ENCODE measurements at regions not wholly inside any gene's neighbourhood (a gene's known extent, or its start where the extent isn't known, plus 50 kb on each side); places are given as distances from the start of the nearest gene placed in this dataset.
A peak's percentile ranks its signal among the peaks of the same experiment; 100 is the strongest.

GRCh38 chr20:40948465-40949267 is 80.0 kb upstream of the TOP1 start (continued):
- peak; percentile 83; the same call in 1 of the 2 replicates for TF ChIP-seq CREB5 (CRISPR knock-in tag; IDR thresholded peaks at IDR 0.05)
- TF ChIP-seq, protein P1, sequence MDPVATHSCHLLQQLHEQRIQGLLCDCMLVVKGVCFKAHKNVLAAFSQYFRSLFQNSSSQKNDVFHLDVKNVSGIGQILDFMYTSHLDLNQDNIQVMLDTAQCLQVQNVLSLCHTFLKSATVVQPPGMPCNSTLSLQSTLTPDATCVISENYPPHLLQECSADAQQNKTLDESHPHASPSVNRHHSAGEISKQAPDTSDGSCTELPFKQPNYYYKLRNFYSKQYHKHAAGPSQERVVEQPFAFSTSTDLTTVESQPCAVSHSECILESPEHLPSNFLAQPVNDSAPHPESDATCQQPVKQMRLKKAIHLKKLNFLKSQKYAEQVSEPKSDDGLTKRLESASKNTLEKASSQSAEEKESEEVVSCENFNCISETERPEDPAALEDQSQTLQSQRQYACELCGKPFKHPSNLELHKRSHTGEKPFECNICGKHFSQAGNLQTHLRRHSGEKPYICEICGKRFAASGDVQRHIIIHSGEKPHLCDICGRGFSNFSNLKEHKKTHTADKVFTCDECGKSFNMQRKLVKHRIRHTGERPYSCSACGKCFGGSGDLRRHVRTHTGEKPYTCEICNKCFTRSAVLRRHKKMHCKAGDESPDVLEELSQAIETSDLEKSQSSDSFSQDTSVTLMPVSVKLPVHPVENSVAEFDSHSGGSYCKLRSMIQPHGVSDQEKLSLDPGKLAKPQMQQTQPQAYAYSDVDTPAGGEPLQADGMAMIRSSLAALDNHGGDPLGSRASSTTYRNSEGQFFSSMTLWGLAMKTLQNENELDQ (CRISPR knock-in tag; IDR thresholded peaks at IDR 0.05; ENCODE audit: borderline replicate concordance) = no peak
- no peak for TF ChIP-seq ZNF282 (CRISPR knock-in tag; IDR thresholded peaks at IDR 0.05)
- TF ChIP-seq ZNF764 (CRISPR knock-in tag; IDR thresholded peaks at IDR 0.05; ENCODE audit: low read depth) = no peak
- peak; percentile 90 for TF ChIP-seq ID3 (CRISPR knock-in tag; IDR thresholded peaks at IDR 0.05)
- TF ChIP-seq ID3 (tag; IDR thresholded peaks at IDR 0.05) = peak; percentile 98
- no peak for TF ChIP-seq KLF16 (IDR thresholded peaks at IDR 0.05)
- TF ChIP-seq SMARCE1 (IDR thresholded peaks at IDR 0.05) = no peak; the same call in 1 of the 2 replicates
- TF ChIP-seq, protein P2, sequence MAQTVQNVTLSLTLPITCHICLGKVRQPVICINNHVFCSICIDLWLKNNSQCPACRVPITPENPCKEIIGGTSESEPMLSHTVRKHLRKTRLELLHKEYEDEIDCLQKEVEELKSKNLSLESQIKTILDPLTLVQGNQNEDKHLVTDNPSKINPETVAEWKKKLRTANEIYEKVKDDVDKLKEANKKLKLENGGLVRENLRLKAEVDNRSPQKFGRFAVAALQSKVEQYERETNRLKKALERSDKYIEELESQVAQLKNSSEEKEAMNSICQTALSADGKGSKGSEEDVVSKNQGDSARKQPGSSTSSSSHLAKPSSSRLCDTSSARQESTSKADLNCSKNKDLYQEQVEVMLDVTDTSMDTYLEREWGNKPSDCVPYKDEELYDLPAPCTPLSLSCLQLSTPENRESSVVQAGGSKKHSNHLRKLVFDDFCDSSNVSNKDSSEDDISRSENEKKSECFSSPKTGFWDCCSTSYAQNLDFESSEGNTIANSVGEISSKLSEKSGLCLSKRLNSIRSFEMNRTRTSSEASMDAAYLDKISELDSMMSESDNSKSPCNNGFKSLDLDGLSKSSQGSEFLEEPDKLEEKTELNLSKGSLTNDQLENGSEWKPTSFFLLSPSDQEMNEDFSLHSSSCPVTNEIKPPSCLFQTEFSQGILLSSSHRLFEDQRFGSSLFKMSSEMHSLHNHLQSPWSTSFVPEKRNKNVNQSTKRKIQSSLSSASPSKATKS (CRISPR knock-in tag; IDR thresholded peaks at IDR 0.05) = no peak
- TF ChIP-seq SRSF1 (IDR thresholded peaks at IDR 0.05; ENCODE audit: low read depth, low read length) = no peak
- TF ChIP-seq PML (IDR thresholded peaks at IDR 0.05; ENCODE audit: low read length) = no peak
- no peak for TF ChIP-seq CHCHD3 (CRISPR knock-in tag; IDR thresholded peaks at IDR 0.05)
- TF ChIP-seq TBL1XR1 (IDR thresholded peaks at IDR 0.05; ENCODE audit: low read length in 2 of 2) = no peak
- TF ChIP-seq, protein P3, sequence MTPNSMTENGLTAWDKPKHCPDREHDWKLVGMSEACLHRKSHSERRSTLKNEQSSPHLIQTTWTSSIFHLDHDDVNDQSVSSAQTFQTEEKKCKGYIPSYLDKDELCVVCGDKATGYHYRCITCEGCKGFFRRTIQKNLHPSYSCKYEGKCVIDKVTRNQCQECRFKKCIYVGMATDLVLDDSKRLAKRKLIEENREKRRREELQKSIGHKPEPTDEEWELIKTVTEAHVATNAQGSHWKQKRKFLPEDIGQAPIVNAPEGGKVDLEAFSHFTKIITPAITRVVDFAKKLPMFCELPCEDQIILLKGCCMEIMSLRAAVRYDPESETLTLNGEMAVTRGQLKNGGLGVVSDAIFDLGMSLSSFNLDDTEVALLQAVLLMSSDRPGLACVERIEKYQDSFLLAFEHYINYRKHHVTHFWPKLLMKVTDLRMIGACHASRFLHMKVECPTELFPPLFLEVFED (CRISPR knock-in tag; conservative IDR thresholded peaks at IDR 0.05) = peak; percentile 97
- TF ChIP-seq ZNF274 (IDR thresholded peaks at IDR 0.05; ENCODE audit: borderline replicate concordance, low read depth, low read length) = no peak
- TF ChIP-seq, protein P4, sequence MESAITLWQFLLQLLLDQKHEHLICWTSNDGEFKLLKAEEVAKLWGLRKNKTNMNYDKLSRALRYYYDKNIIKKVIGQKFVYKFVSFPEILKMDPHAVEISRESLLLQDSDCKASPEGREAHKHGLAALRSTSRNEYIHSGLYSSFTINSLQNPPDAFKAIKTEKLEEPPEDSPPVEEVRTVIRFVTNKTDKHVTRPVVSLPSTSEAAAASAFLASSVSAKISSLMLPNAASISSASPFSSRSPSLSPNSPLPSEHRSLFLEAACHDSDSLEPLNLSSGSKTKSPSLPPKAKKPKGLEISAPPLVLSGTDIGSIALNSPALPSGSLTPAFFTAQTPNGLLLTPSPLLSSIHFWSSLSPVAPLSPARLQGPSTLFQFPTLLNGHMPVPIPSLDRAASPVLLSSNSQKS (CRISPR knock-in tag; IDR thresholded peaks at IDR 0.05) = no peak
- TF ChIP-seq BHLHE40 (IDR thresholded peaks at IDR 0.05; ENCODE audit: low read length) = no peak

All from K562 (cell line).